ENCODE measurements at regions not wholly inside any gene's neighbourhood (a gene's known extent, or its start where the extent isn't known, plus 50 kb on each side); places are given as distances from the start of the nearest gene placed in this dataset.

DNA sequence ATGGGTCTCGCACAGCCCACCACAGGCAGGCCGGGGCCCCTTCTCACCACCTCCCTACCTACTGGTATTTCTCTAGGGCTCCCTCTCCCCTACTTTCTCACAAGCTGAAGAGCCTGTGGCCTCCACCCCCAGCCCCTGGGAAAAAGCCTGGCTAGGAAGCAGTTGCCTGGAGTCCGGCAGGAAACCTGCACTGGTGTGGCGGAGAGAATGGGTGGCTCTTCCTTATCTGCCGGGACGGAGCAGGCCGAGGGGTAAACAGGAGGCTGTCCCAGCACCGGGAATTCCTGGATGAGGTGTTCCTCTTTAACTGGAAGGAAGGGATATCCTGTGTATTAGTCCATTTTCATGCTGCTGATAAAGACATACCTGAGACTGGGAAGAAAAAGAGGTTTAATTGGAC is 125.8 kb downstream of the TLR5 start:
- TF ChIP-seq EZH2 (IDR thresholded peaks at IDR 0.05) (no peak), CTCF (IDR thresholded peaks at IDR 0.05) (no peak)

Measured in neural progenitor cell (in vitro differentiated cells).